HG02852 (cell line): ENCODE measurements at regions not wholly inside any gene's neighbourhood (a gene's known extent, or its start where the extent isn't known, plus 50 kb on each side); places are given as distances from the start of the nearest gene placed in this dataset.
"Not testable (repeated sequence)": the region's sequence is repeated elsewhere in the genome, so short reads cannot be mapped to it uniquely, and the experiment has no call there.

Source experiments
- ATAC-seq: cut with Tn5 transposase; IDR thresholded peaks from one replicate; pipeline ENCODE4 v1.9.1; 2021; ENCODE audit warnings: mild to moderate bottlenecking, moderate library complexity; ENCODE audit not compliant: unreplicated experiment

- not testable (repeated sequence) for ATAC-seq
Observed at GRCh38 chr1:157294387-157295145, 156.4 kb upstream of the ETV3 start.

DNA sequence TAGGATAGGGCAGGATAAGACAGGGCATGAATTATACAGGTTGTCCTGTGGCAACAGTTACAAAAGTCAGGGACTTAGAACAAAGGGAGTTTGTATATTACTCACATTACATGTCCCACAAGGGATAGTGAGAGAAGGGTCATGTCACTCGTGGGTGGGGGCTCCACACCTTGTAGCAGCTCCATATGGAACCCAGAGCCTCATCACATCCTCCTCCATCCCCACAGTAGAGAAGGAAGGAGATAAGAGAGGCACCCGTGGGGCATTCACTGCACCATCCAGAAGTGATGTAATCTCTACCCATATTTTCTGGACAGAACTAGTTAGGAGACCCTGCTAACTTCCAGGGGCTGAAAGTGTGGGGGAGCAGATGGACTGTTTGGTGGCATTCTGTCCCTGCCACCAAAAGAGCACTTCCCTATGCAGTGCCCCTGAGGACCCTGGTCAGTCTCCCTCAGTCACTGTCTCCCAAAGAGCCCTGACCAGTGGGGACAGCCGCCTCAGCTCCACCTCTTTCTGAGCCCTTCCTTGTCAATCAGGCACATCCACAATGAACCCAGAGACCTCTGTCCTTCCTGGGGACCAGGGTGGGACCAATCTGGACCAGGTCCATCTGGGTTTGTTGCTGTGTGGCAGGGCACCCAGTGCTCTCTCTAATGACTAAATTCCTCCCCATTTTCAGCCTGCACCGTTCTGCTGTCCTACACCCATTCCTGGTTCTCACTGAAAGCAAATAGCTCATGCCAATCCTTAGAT, 154.8 kb upstream of the ETV3 start:
- ATAC-seq = no peak

DNA sequence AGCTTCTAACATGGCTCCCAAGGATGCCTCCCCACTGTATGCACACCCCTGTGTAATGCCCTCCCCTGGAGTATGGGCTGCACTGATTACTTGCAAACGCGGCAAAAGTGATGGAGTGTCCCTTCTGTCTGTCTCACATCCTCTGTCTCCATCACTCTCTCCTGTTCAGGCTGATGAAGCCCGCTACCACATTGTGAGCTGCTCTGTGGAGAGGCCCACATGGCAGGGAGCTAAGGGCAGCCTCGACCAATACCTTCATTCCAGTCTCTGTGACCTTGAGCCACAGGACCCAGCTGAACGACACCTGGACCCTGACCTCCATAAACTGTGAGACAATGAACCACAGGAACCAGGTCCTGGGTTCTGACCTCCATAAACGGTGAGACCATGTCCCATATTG, 154.1 kb upstream of the ETV3 start:
- ATAC-seq = no peak

- ATAC-seq = no peak
Observed at GRCh38 chr1:157291083-157291482, 152.9 kb upstream of the ETV3 start.

- no peak for ATAC-seq
Observed at GRCh38 chr1:157289424-157290105, 151.4 kb upstream of the ETV3 start.

- ATAC-seq = no peak
Observed at GRCh38 chr1:157288996-157289395, 150.8 kb upstream of the ETV3 start.

- no peak for ATAC-seq
Observed at GRCh38 chr1:157288492-157288891, 150.3 kb upstream of the ETV3 start.

GRCh38 chr1:157288006-157288405, 149.8 kb upstream of the ETV3 start:
- ATAC-seq = no peak

- ATAC-seq = no peak
Observed at GRCh38 chr1:157287462-157287861, 149.3 kb upstream of the ETV3 start.

- ATAC-seq = no peak
Observed at GRCh38 chr1:157286646-157287420, 148.6 kb upstream of the ETV3 start.

DNA sequence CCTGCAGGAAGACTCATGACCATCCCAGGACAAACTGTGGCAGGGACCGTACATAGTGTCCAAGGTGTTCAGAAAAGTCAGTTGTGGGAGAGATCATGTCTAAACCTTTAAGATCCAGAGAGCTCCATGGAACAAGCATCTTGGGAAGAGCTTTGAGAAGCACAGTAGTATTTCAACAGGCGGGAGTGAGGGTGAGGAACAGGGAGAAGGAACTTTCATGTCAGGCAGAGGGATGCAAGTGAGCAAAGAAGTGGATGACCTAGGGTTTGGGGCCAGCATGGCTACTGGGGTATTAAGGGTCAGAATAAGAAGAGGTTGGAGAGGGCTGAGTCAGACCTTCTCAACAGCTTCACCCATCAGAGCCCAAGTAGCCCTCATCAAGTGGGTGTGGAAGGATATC, 147.9 kb upstream of the ETV3 start:
- ATAC-seq = no peak

DNA sequence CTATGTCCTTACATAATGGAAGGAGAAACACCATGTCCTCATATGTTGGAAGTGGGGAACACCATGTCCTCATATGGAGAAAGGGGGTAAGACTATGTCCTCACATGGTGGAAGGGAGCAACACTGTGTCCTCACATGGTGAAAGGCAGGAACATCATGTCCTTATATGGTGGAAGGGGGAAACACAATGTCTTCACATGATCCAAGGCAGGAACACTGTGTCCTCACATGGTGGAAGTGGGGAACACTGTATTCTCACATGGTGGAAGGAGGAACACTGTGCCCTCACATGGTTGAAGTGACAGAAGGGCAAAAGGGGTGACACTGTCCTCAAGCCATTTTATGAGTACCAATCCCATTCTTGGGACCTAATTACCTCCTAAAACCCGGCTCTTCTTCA, 146.3 kb upstream of the ETV3 start:
- no peak for ATAC-seq

DNA sequence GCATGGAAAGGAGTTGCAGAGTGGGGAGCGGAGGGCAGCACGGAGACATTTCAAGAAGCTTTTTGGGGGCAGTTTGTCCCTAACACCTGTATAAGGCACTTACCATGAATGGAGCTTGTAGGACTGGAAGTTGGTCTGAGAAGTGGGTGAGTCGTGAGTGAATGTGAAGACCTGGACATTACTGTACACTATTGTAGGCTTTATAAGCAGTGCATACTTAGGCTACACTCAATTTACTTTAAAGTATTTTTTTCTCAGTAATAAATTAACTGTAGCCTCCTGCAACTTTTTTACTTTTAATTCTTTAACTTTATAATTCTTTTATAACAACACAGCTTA, 141.6 kb upstream of the ETV3 start:
- no peak for ATAC-seq

- ATAC-seq = no peak
Observed at GRCh38 chr1:157279138-157279801, 141.1 kb upstream of the ETV3 start.

DNA sequence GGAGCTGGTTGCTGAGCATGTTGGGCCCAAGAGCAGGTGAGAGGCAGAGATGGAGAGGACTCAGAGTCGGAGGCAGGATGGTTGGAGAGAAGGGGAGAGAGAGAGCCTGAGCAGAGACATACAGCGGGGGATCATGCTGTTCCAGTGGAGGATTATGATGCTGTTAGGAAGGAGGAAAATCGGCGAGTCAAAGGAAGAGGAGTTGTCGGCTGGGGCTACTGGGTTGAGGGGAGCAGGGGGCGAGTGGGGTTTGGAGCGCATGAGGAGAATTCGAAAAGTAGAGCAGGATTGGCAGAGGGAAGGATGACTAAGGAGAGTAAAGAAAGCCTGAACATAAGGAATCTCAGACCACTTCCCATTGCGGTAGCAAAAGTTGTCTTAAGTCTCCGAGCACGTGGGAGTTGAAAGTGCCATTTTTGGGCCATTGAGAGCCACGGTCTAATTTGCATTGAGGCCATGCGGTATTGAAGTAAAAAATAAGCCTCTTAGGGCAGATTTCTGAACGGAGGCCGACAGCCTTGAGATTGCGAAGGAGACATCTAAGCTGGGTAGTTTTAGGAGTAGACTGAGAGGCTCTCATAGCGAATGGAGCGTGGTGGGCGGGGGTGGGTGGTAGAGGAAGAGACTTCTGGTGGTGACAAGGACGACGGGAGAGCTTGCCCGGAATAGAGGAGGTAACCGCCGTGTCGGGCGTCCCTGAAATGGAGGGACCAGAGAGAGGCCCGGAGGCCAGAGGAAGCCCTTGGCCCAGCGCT, 140.4 kb upstream of the ETV3 start:
- ATAC-seq = no peak

GRCh38 chr1:157277913-157278312, 139.7 kb upstream of the ETV3 start:
- no peak for ATAC-seq

DNA sequence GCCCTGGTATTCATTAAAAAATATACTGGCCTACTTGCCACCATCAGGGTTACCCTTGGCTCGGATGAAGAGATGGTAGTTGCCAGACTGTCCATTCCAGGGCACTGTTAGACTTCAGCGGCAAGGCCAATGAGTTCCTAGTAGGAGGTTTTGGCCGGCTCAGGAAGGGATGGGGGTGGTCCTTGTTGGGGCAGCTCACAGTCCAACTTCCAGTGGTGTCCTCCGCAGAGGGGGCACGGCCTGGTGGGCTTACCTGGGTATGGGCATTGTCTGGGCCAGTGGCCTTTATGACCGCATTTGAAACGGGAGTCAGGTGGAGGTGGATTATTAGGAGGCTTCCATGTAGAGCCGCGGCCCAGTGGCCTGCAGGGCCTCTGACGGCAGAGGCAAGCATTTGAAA, 139.1 kb upstream of the ETV3 start:
- no peak for ATAC-seq

GRCh38 chr1:157274698-157275534, 136.7 kb upstream of the ETV3 start:
- ATAC-seq = no peak
